ACC112 (cell line): ENCODE measurements at regions not wholly inside any gene's neighbourhood (a gene's known extent, or its start where the extent isn't known, plus 50 kb on each side); places are given as distances from the start of the nearest gene placed in this dataset.
"Not testable (repeated sequence)": the region's sequence is repeated elsewhere in the genome, so short reads cannot be mapped to it uniquely, and the experiment has no call there.

ENCODE experiments used
- H2AFZ ChIP-seq: fragments of 200-600 bp; sonication (generic); one replicate; pipeline ENCODE4 v1.6.0; 2017; ENCODE audit warnings: antibody characterized with exemption, low read length; ENCODE audit not compliant: unreplicated experiment
- H3K27ac ChIP-seq: fragments of 200-600 bp; sonication (generic); 2 replicates; pipeline ENCODE4 v1.5.1; 2014; ENCODE audit warnings: low read depth, mild to moderate bottlenecking, antibody characterized with exemption, low read length, moderate library complexity
- H3K27me3 ChIP-seq: fragments of 200-600 bp; sonication (generic); 2 replicates; pipeline ENCODE4 v1.6.1; 2014; ENCODE audit warnings: mild to moderate bottlenecking, antibody characterized with exemption, low read length, moderate library complexity, mixed read lengths; ENCODE audit not compliant: insufficient read depth
- H3K36me3 ChIP-seq: fragments of 200-600 bp; sonication (generic); 2 replicates; pipeline ENCODE4 v1.6.1; 2016; ENCODE audit warnings: mild to moderate bottlenecking, antibody characterized with exemption, low read length, moderate library complexity, mixed read lengths; ENCODE audit not compliant: insufficient read depth
- H3K4me1 ChIP-seq: fragments of 200-600 bp; sonication (generic); one replicate; pipeline ENCODE4 v1.6.1; 2016; ENCODE audit warnings: low read length, mixed read lengths; ENCODE audit not compliant: insufficient read depth, unreplicated experiment, control insufficient read depth
- H3K4me3 ChIP-seq: fragments of 200-600 bp; sonication (generic); 2 replicates; pipeline ENCODE4 v1.5.1; 2014; ENCODE audit warnings: mild to moderate bottlenecking, low read depth, low read length
- H3K79me2 ChIP-seq: fragments of 200-600 bp; sonication (generic); one replicate; pipeline ENCODE4 v1.6.0; 2016; ENCODE audit warnings: low read length; ENCODE audit not compliant: control insufficient read depth, unreplicated experiment, insufficient read depth

DNA sequence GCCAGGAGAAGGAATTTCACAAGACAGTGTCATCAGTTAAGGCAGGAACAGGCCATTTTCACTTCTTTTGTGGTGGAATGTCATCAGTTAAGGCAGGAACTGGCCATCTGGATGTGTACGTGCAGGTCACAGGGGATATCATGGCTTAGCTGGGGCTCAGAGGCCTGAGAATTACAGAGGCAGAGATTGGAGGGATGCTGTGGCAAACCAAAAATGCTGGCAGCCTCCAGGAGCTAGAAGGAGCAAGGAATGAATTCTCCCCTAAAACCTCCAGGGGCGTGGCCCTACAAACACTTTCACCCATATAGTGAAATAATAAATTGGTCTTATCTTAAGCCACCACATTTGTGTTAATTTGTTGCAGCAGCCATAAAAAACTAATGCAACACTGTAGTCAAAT, 557.0 kb downstream of the ZNF385D start:
- H3K4me3 ChIP-seq, H3K27me3 ChIP-seq, H3K4me1 ChIP-seq, H3K27ac ChIP-seq, H3K36me3 ChIP-seq, H2AFZ ChIP-seq, H3K79me2 ChIP-seq: not testable (repeated sequence)

DNA sequence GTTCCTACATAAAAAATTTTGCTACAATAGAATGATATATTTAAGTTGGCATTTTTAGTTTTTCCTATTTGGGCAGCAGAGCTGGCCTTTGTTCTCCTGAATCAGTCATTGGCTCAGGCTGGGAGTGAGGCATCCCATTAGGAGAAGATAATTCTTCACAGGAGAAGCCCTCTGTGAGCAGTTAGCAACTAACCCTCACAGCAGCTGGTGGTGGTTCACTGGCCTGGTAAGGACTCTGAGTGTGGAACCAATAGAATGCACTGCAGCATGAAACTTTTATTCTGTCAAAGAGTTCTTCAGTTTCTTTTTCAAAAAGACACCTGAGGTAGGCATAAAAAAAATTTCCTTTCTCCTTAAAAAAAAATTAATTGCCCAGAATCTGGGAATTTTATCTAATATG, 562.6 kb downstream of the ZNF385D start:
- Histone ChIP-seq H3K27ac (no peak overlapping the region), H3K36me3 (no peaks in the 10 kb centered on the region), H3K4me3 (no peak overlapping the region), H3K79me2 (no peaks in the 10 kb centered on the region), H3K27me3 (no peaks in the 10 kb centered on the region), H2AFZ (no peak overlapping the region), H3K4me1 (no peaks in the 10 kb centered on the region)

DNA sequence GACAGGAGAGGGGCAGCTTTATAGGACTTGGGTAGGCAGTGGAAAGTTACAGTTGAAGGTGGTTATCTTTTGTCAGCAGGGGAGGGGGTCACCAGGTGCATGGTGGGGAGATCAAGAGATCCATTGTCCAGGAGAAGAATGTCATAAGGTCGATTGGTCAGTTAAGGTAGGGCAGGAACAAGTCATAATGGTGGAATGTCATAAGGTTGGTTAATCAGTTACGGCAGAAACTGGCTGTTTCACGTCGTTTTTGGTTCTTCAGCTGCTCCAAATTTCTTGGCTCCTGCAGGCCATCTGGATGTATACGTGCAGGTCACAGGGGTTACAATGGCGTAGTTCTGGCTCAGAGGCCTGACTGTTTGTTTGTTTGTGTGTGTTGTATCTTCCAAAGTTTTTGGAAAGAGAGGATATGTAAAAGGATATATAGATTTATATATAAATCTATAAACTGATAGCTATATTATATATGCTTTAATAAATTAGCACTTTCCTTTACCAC, 565.1 kb downstream of the ZNF385D start:
- Histone ChIP-seq H3K36me3 (no peaks in the 10 kb centered on the region), H3K27ac (no peak overlapping the region), H2AFZ (no peak overlapping the region), H3K4me1 (no peaks in the 10 kb centered on the region), H3K27me3 (no peaks in the 10 kb centered on the region), H3K4me3 (no peak overlapping the region), H3K79me2 (no peaks in the 10 kb centered on the region)

DNA sequence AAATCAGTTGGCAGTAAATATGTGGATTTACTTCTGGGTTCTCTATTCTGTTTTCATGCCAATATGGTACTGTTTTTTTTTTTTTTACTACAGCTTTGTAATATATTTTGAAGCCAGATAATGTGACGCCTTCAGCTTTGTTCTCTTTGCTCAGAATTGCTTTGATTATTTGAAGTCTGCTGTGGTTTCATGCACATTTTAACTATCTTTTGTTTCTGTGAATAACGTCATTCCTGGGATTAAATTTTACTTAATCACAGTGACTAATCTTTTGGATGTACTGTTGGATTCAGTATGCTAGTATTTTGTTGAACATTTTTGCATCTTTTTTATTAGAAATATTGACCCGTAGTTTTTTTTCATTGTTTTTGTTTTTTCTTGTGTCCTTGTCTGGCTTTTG, 576.5 kb downstream of the ZNF385D start:
- Histone ChIP-seq H2AFZ (no peak overlapping the region), H3K36me3 (no peaks in the 10 kb centered on the region), H3K4me1 (peaks cover 4% of the 10 kb centered on the region)

DNA sequence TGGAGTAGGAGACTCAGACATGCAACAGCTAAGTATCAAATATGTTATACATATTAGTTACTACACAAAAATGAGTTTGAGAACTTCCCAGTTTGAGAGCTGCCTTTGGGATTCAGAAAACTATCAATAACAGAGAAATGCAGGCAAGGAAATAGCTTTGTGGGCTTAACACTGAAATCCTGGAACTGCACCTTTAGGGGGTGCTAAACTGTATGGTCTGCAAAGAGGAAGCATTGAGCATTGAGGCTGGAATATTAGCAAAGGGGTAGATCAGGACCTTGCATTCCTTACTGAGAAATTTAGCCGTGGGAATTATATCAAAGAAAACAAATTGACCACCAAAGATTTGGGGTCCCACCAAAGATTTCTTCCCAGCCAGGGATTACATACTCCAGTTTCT, 580.0 kb downstream of the ZNF385D start:
- Histone ChIP-seq H2AFZ (no peak overlapping the region), H3K4me1 (peaks cover 4% of the 10 kb centered on the region), H3K79me2 (no peaks in the 10 kb centered on the region), H3K27ac (no peak overlapping the region), H3K36me3 (no peaks in the 10 kb centered on the region), H3K27me3 (no peaks in the 10 kb centered on the region), H3K4me3 (no peak overlapping the region)

More for the DNA sequence above, 576.5 kb downstream of the ZNF385D start:
- Histone ChIP-seq H3K4me3 (no peak overlapping the region), H3K79me2 (no peaks in the 10 kb centered on the region), H3K27ac (no peak overlapping the region), H3K27me3 (no peaks in the 10 kb centered on the region)

DNA sequence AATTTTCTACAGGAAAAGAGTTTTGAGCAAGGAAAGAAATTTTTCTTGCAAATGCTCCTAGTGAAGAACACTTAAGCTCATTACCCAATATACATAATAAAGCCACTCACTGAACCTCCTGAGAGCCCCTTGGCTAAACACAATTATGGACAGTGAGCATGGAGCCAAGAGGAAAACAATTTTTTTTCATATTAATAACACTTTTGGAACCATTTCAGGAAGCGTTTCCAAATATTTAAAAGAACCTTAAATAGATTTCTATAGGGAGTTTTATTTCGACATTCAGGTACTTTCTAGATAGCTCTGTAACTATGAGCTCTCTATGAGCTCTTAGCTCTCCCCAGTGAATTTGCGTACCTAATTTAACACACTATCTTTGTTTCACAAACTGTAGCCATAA, 581.1 kb downstream of the ZNF385D start:
- H3K27me3 ChIP-seq = no peaks in the 10 kb centered on the region
- H3K4me1 ChIP-seq = peaks cover 3% of the 10 kb centered on the region
- H3K79me2 ChIP-seq = no peaks in the 10 kb centered on the region
- H3K27ac ChIP-seq = no peak overlapping the region
- H2AFZ ChIP-seq = no peak overlapping the region
- no peak overlapping the region for H3K4me3 ChIP-seq
- no peaks in the 10 kb centered on the region for H3K36me3 ChIP-seq

DNA sequence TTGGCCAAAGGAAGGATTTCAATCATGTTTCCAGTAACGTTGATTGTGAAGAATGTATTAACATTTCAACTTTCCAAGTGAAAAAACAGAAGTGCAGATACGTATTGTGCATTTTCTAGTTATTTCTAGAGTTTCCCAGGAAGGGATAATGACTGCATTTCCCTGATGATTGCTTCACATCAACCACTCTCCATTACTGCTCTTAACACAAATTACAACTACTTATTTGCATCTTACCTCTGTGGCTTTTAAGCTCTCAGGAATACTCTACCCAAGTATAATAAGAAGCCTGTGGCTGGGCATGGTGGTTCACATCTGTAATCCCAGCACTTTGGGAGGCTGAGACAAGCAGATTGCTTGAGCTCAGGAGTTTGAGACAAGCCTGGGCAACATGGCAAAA, 582.5 kb downstream of the ZNF385D start:
- H3K27ac ChIP-seq = no peak overlapping the region
- no peaks in the 10 kb centered on the region for H3K79me2 ChIP-seq
- no peaks in the 10 kb centered on the region for H3K27me3 ChIP-seq
- no peaks in the 10 kb centered on the region for H3K4me1 ChIP-seq
- H3K4me3 ChIP-seq = no peak overlapping the region
- no peaks in the 10 kb centered on the region for H3K36me3 ChIP-seq
- H2AFZ ChIP-seq = no peak overlapping the region

DNA sequence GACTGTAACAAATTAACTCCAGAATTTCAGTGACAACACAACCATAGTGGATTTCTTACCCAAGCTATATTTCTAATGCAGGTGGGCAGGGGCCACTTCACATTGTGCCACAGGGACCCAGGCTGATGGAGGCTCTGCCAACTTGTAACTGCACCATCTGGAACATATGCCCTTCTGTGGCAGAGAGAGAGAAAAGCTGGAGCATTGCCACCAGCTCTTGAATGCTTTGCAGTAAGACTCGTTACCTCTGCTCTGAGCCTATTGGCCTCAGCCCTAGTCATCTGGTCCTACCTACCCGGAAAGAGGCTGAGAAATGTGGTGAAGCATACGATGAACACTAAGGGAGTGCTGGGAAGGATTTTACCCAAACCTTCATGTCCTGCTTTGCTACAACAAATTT, 587.1 kb downstream of the ZNF385D start:
- no peaks in the 10 kb centered on the region for H3K27me3 ChIP-seq
- no peaks in the 10 kb centered on the region for H3K36me3 ChIP-seq
- H3K27ac ChIP-seq = no peak overlapping the region
- H3K4me3 ChIP-seq = no peak overlapping the region
- H2AFZ ChIP-seq = no peak overlapping the region
- no peaks in the 10 kb centered on the region for H3K79me2 ChIP-seq
- H3K4me1 ChIP-seq = peaks cover 2% of the 10 kb centered on the region

DNA sequence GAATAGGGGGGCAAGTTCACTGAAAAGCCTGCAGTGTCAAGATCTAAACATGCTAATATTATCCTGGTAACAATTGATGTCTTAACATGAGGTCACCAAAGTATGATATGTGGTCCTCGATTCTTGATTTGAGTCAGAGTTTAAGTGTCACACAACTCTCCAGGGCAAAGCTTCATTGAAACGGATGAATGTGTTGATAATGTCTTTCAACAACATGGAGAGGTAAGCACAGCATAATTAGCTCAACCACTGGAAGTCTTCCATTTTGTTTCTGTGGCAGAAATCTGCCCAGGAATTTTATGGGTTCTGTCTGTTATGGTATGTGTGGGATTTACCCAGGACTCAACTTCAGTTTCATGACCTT, 591.5 kb downstream of the ZNF385D start:
- H2AFZ ChIP-seq = no peak overlapping the region

DNA sequence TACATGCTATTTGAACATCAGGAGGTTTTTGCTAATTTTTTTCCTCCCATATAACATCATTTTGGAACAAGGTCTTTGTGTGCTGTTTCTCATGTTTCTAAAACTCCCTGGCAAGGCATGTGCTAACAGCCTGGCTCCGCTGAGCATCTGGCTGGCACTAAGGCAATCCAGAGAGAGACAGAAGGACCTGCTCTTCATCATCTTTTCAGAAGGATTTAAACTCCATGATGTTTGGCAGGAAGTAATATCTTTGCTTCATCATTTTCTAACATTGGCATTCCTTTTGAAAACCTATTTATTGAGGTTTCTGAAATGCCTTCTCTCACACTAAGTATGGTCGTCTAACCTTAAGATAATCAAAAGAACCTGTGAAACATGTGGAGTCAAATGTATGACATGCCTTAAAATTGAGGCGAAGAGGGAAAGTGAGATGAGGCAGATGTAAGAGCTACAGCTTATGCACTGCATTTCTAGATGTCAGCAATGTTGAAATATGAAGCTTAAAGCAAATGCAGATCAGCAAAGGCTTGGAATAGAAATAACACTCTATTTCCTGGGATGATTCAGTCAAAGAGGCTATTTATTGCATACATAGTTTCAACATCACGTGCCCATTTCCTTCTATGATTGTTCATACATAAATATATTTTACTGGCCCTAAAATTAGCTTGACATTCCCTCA, 592.0 kb downstream of the ZNF385D start:
- H3K4me1 ChIP-seq = peaks cover 4% of the 10 kb centered on the region
- H3K27me3 ChIP-seq = no peaks in the 10 kb centered on the region
- no peak overlapping the region for H3K27ac ChIP-seq
- H3K36me3 ChIP-seq = no peaks in the 10 kb centered on the region
- no peak overlapping the region for H3K4me3 ChIP-seq
- H2AFZ ChIP-seq = no peak overlapping the region
- no peaks in the 10 kb centered on the region for H3K79me2 ChIP-seq

More for the DNA sequence above, 591.5 kb downstream of the ZNF385D start:
- H3K27ac ChIP-seq = no peak overlapping the region
- H3K36me3 ChIP-seq = no peaks in the 10 kb centered on the region
- no peaks in the 10 kb centered on the region for H3K27me3 ChIP-seq
- no peak overlapping the region for H3K4me3 ChIP-seq
- H3K79me2 ChIP-seq = no peaks in the 10 kb centered on the region
- H3K4me1 ChIP-seq = peaks cover 4% of the 10 kb centered on the region

DNA sequence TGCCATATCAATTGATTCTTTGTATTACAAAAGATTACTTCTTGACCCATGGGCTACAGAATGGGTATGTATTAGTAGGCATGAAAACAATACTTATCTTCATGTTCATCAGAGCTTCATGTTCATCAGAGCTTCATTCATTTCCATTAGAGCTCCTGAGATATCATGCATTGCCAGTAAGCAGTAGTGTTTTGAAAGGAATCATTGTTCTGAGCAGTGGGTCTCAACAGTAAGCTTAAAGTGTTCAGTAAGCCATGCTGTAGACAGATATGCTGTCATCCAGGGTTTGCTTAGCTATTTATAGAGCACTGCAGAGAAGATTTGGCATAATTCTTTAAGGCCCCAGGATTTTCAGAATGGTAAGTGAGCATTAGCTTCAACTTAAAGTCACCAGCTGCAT, 596.1 kb downstream of the ZNF385D start:
- no peak overlapping the region for H3K27ac ChIP-seq

More for the DNA sequence above, 596.1 kb downstream of the ZNF385D start:
- Histone ChIP-seq H2AFZ (no peak overlapping the region), H3K27me3 (no peaks in the 10 kb centered on the region), H3K4me1 (peaks cover 4% of the 10 kb centered on the region), H3K4me3 (no peak overlapping the region), H3K36me3 (no peaks in the 10 kb centered on the region), H3K79me2 (no peaks in the 10 kb centered on the region)
